GM12891 (cell line): ENCODE measurements at regions not wholly inside any gene's neighbourhood (a gene's known extent, or its start where the extent isn't known, plus 50 kb on each side); places are given as distances from the start of the nearest gene placed in this dataset.

Experiments
- POLR2A ChIP-seq: IDR thresholded peaks from 2 replicates; pipeline ENCODE4 v1.6.1; 2011; ENCODE audit warnings: low read depth, low read length, control low read depth
- POLR2AphosphoS5 ChIP-seq: IDR thresholded peaks from 2 replicates; pipeline ENCODE4 v1.6.1; 2011; ENCODE audit warnings: low read depth, low read length, control low read depth
- POU2F2 ChIP-seq: IDR thresholded peaks from 2 replicates; pipeline ENCODE4 v1.6.1; 2011; ENCODE audit warnings: low read depth, mild to moderate bottlenecking, control low read depth, low read length, moderate library complexity
- SPI1 ChIP-seq: IDR thresholded peaks from 2 replicates; pipeline ENCODE4 v1.6.1; 2011; ENCODE audit warnings: low read depth, low read length, control low read depth
- TAF1 ChIP-seq: IDR thresholded peaks from 2 replicates; pipeline ENCODE4 v1.6.1; 2011; ENCODE audit warnings: low read depth, low read length, control low read depth

DNA sequence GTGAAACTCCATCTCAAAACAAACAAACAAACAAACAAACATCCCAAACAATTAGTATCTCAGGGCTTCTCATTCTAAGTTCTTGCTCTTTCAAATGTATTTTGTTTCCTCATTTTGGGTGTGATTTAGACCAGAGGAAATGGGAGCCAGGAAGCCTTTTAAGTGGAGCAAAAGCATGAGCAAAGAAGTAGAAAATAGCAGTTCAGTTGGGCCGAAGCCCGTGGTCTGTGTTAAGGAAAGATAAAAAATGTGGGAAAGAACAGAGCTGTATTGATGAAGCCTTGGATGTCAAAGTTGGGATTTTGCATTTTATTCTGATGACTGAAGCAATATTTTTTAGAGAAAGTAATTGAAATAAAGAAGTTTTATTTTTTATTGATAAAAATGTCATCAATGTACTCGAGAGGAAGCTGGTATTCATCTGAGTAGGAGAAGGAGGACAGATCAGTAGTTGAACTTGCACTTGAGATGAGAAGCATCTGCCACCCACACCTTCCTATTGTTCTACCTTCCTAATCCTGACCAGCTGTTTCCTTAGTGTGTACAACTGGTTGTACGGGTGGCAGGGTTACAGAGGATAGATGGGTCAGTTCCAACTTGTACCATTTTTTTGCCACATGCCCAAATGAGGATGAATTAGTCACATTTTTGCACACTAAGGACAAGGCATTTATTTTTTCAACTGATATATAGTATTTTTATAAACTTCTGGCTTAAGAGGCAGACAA is 56.1 kb downstream of the KIAA0408 start:
- TF ChIP-seq TAF1 (no peak), POLR2A (no peak), SPI1 (no peak), POU2F2 (no peak), POLR2AphosphoS5 (no peak)
